ENCODE measurements at regions not wholly inside any gene's neighbourhood (a gene's known extent, or its start where the extent isn't known, plus 50 kb on each side); places are given as distances from the start of the nearest gene placed in this dataset.

- TF ChIP-seq, protein P1, sequence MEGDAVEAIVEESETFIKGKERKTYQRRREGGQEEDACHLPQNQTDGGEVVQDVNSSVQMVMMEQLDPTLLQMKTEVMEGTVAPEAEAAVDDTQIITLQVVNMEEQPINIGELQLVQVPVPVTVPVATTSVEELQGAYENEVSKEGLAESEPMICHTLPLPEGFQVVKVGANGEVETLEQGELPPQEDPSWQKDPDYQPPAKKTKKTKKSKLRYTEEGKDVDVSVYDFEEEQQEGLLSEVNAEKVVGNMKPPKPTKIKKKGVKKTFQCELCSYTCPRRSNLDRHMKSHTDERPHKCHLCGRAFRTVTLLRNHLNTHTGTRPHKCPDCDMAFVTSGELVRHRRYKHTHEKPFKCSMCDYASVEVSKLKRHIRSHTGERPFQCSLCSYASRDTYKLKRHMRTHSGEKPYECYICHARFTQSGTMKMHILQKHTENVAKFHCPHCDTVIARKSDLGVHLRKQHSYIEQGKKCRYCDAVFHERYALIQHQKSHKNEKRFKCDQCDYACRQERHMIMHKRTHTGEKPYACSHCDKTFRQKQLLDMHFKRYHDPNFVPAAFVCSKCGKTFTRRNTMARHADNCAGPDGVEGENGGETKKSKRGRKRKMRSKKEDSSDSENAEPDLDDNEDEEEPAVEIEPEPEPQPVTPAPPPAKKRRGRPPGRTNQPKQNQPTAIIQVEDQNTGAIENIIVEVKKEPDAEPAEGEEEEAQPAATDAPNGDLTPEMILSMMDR (optimal IDR thresholded peaks at IDR 0.05 in 1 of 3, IDR thresholded peaks at IDR 0.05 in 1 of 3, conservative IDR thresholded peaks at IDR 0.05 in 1 of 3; ENCODE audit: extremely low read depth in 1 of 3, insufficient read depth in 2 of 3, low read length in 3 of 3): no peak
- no peak for TF ChIP-seq EZH2 (IDR thresholded peaks at IDR 0.05; ENCODE audit: low read length)
Observed at GRCh38 chr2:16745466-16745865, 79.8 kb upstream of the CYRIA start.
